HG02870 (cell line): ENCODE measurements at regions not wholly inside any gene's neighbourhood (a gene's known extent, or its start where the extent isn't known, plus 50 kb on each side); places are given as distances from the start of the nearest gene placed in this dataset.
A peak's percentile ranks its signal among the peaks of the same experiment; 100 is the strongest.
"Not testable (repeated sequence)": the region's sequence is repeated elsewhere in the genome, so short reads cannot be mapped to it uniquely, and the experiment has no call there.

Source experiments
- ATAC-seq: cut with Tn5 transposase; IDR thresholded peaks from one replicate; pipeline ENCODE4 v1.9.1; 2021; ENCODE audit warnings: mild to moderate bottlenecking, moderate library complexity; ENCODE audit not compliant: unreplicated experiment

- not testable (repeated sequence) for ATAC-seq
These were observed 147.3 kb upstream of the STK26 start for GRCh38 chrX:131875827-131876226.

GRCh38 chrX:131881194-131881593, 141.9 kb upstream of the STK26 start:
- no peak for ATAC-seq

DNA sequence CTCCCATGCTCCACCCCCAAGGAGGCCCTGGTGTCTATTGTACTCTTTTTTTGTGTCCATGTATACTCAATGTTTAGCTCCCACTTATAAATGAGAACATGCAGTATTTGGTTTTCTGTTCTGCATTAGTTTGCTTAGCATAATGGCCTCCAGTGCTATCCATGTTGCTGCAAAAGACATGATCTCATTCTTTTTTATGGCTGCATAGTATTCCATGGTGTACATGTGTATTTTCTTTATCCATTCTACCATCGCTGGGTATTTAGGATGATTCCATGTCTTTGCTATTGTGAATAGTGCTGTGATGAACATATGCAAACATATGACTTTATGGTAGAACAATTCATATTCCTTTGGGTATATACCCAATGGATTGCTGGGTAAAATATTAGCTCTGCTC, 138.1 kb upstream of the STK26 start:
- not testable (repeated sequence) for ATAC-seq

DNA sequence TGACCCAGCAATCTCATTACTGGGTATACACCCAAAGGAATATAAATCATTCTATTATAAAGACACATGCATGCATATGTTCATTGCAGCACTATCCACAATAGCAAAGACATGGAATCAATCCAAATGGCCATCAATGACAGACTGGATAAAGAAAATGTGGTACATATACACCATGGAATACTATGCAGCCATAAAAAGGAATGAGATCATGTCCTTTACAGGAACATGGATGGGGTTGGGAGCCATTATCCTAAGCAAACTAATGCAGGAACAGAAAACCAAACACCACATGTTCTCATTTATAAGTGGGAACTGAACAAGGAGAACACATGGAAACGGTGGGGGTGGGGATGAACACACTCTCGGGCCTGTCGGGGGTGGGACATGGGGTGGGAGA, 129.2 kb upstream of the STK26 start:
- not testable (repeated sequence) for ATAC-seq

- ATAC-seq, result no peak
These were observed 128.1 kb upstream of the STK26 start for GRCh38 chrX:131894995-131895394.

- ATAC-seq, result no peak
These were observed 127.3 kb upstream of the STK26 start for GRCh38 chrX:131895807-131896206.

DNA sequence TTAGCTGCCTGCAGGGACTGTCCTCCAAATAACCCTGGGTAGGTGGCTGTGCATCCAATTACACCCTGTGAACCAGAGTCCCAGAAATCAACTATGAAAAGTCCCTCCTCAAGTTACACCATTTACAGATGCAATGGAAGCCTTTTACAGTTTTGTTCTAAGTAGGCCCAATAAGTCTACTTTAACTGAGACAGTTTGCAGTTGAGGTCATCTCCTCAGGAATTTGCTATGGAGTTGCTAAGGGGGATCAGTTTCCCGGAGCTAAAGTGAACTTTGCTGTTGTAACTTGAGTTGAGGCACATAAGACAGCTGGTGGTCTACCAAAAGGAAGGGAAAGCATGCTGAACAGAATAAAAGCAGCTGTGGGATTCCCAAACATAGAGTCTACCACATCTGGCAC, 121.6 kb upstream of the STK26 start:
- no peak for ATAC-seq

DNA sequence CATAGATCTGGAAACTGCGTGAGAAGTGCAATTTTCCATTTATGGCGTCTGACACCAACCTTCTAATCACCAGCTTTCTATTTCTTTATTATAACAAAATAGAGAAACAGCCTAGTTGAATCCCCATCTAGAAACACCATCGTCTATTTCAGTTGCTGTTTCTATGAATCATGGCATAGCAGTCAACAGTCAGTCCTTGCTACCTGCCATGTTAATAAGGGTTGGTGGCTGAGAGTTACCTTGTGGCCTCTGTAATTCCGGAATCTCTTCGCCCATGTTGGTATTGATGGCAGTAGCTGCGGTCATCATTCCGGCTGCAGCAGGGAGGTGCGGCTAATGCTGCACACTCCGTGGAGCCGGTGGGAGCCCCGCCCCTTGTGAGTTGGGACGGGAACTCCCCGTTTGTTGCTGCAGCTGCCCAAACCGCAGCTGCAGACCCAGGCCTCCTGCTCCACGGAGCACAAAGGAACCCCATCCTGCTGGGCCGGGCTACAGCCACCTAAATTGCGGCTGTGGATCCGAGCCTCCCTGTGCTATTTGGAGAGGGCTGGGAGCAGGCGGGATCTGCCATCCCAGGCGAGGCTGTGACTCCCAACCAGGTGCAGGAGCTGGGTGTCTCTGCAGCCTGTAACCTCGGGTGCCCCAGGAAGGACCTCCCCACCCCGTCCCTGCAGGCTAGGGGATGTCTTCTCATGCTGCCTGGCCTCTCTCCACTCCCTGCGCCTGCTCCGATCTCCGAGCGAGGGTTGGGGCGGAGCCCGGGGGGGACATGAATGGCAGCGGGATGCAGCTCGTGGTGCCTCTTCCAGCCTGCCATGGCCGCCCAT, 115.4 kb upstream of the STK26 start:
- no peak for ATAC-seq

- ATAC-seq, result no peak
These were observed 112.5 kb upstream of the STK26 start for GRCh38 chrX:131910586-131910985.

- ATAC-seq, result no peak
These were observed 107.6 kb upstream of the STK26 start for GRCh38 chrX:131915488-131915887.

GRCh38 chrX:131917588-131917987, 105.5 kb upstream of the STK26 start:
- ATAC-seq, result no peak

GRCh38 chrX:131918839-131919238, 104.3 kb upstream of the STK26 start:
- no peak for ATAC-seq

- ATAC-seq, result no peak
These were observed 99.4 kb upstream of the STK26 start for GRCh38 chrX:131923614-131924250.

GRCh38 chrX:131938749-131939148, 84.4 kb upstream of the STK26 start:
- ATAC-seq, result no peak

DNA sequence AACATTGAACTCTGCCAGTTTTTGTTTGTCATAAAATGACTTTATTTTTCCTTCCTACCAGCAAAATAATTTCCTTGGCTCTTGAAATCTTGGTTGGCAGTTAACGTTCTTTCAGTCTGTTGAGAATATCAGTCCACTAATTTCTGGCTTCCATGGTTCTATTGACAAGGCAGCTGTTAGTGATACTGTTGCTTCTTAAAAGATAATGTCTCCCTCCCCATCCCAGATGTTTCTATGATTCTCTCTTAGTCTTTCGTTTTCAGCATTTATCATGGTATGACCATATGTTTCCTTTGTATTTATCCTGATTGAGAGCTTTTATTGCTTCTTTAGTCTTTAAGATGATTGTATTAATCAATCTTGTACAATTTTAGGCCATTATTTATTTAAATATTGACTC, 81.1 kb upstream of the STK26 start:
- ATAC-seq, result no peak

GRCh38 chrX:131944936-131945902, 77.9 kb upstream of the STK26 start:
- ATAC-seq, result no peak

- ATAC-seq, result no peak
These were observed 71.9 kb upstream of the STK26 start for GRCh38 chrX:131951166-131951565.

DNA sequence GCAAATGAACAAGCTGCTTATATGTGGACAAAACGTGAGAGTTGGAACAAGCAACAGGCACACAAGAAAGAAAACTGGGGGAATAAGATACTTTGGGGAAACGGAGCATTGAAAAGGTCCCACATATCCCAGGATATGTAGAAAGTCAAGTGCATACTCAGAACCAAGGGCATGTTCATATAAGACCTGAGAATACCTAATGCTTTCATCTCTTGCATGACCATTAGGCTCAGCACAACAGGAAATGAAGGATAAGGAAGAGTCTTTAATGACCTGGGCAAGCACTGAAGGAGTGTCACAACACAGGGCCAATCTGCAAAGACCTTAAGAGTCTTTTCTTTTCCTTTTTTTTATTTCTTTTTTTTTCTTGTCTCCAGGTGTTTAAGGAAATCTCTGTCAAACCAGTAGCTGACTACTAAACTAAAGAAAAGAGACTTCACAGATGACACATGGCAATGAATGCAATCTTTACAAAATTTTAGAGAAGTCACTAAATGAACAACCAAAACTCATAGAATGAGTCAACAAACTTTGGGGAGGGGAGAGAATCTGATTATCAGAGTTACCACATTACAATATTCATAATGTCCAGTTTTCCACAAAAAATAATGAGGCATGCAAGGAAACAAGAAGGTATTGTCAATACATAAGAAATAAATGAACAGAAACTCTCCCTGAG, 67.9 kb upstream of the STK26 start:
- ATAC-seq, result peak; percentile 90

GRCh38 chrX:131958724-131959123, 64.4 kb upstream of the STK26 start:
- no peak for ATAC-seq

DNA sequence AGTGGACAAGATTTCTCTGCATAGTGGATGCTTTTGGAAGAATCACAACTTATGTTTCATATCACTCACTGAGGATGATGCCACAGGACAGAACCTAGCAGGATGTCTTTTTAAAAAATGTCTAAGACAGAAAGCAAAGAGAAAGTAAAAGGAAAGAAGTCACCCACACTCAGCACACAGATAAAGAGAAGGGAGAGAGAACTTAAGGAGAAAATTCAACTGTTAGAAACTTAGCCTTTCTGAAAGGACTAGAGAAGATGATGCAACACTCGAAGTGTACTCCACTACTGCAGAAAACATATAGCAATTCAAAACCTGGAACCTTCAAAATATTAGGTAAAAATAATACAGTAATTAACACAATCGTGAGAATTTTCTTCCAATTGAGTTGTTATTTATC, 52.8 kb upstream of the STK26 start:
- no peak for ATAC-seq
